IgD-negative memory B cell (primary cell): ENCODE measurements at regions not wholly inside any gene's neighbourhood (a gene's known extent, or its start where the extent isn't known, plus 50 kb on each side); places are given as distances from the start of the nearest gene placed in this dataset.

Experiments used
- H3K27ac Mint-ChIP-seq, 3 donors: one replicate each; pipeline ENCODE4 v1.8.0; 2020 to 2022; ENCODE audit warnings: mild to moderate bottlenecking in 3 of 3, mixed read lengths in 3 of 3, moderate library complexity in 1 of 3
- H3K27me3 Mint-ChIP-seq: one replicate; pipeline ENCODE4 v1.8.0; 2021; ENCODE audit warnings: mixed read lengths
- H3K36me3 Mint-ChIP-seq: one replicate; pipeline ENCODE4 v1.8.0; 2020; ENCODE audit warnings: mild to moderate bottlenecking, mixed read lengths
- H3K4me1 Mint-ChIP-seq, 3 donors: one replicate each; pipeline ENCODE4 v1.8.0; 2020 to 2022; ENCODE audit warnings: mixed read lengths in 3 of 3, mild to moderate bottlenecking in 1 of 3
- H3K4me3 Mint-ChIP-seq, 4 donors: one replicate each; pipeline ENCODE4 v1.8.0; 2020 to 2022; ENCODE audit warnings: mild to moderate bottlenecking in 4 of 4, mixed read lengths in 4 of 4, moderate library complexity in 3 of 4
- H3K9me3 Mint-ChIP-seq, 3 donors: one replicate each; pipeline ENCODE4 v1.8.0; 2020 to 2021; ENCODE audit warnings: mixed read lengths in 3 of 3, mild to moderate bottlenecking in 1 of 3

- peaks cover 0 to 4% (median 3%) of the 10 kb centered on the region in 3 donors for H3K4me1 Mint-ChIP-seq
- no peak overlapping the region for H3K4me3 Mint-ChIP-seq
- H3K36me3 Mint-ChIP-seq, result no peaks in the 10 kb centered on the region
- H3K9me3 Mint-ChIP-seq, result peaks cover 2 to 6% (median 2%) of the 10 kb centered on the region in 3 donors
- H3K27ac Mint-ChIP-seq, result no peak overlapping the region
- H3K27me3 Mint-ChIP-seq, result peaks cover 12% of the 10 kb centered on the region
Measured at GRCh38 chr2:45232818-45233217, 223.6 kb upstream of the SIX2 start.

GRCh38 chr2:45229411-45229810 lies 220.2 kb upstream of the SIX2 start:
- Mint-ChIP-seq H3K4me1 (peaks cover 0 to 2% (median 0%) of the 10 kb centered on the region in 3 donors), H3K27ac (no peak overlapping the region)

GRCh38 chr2:45227347-45227746 lies 218.1 kb upstream of the SIX2 start:
- H3K4me1 Mint-ChIP-seq, result peaks cover 0 to 7% (median 0%) of the 10 kb centered on the region in 3 donors
- H3K9me3 Mint-ChIP-seq, result peaks cover 2 to 6% (median 6%) of the 10 kb centered on the region in 3 donors

More at GRCh38 chr2:45229411-45229810, 220.2 kb upstream of the SIX2 start:
- Mint-ChIP-seq H3K9me3 (peaks cover 2 to 6% (median 6%) of the 10 kb centered on the region in 3 donors), H3K27me3 (peaks cover 13% of the 10 kb centered on the region), H3K4me3 (no peak overlapping the region), H3K36me3 (no peaks in the 10 kb centered on the region)

GRCh38 chr2:45224993-45225380 lies 215.7 kb upstream of the SIX2 start:
- Mint-ChIP-seq H3K9me3 (peaks cover 0 to 6% (median 6%) of the 10 kb centered on the region in 3 donors), H3K36me3 (no peaks in the 10 kb centered on the region), H3K4me1 (peaks cover 0 to 7% (median 0%) of the 10 kb centered on the region in 3 donors), H3K27me3 (peaks cover 37% of the 10 kb centered on the region), H3K4me3 (no peak overlapping the region), H3K27ac (no peak overlapping the region)

More at GRCh38 chr2:45227347-45227746, 218.1 kb upstream of the SIX2 start:
- H3K27me3 Mint-ChIP-seq, result peaks cover 20% of the 10 kb centered on the region
- no peak overlapping the region for H3K27ac Mint-ChIP-seq
- H3K36me3 Mint-ChIP-seq, result no peaks in the 10 kb centered on the region
- H3K4me3 Mint-ChIP-seq, result no peak overlapping the region

GRCh38 chr2:45224321-45224992 lies 215.2 kb upstream of the SIX2 start:
- Mint-ChIP-seq H3K27ac (no peak overlapping the region), H3K4me3 (peak overlapping the region in 1 of 4 donors; percentile 50)

GRCh38 chr2:45223531-45223930 lies 214.3 kb upstream of the SIX2 start:
- no peak overlapping the region for H3K27ac Mint-ChIP-seq
- no peaks in the 10 kb centered on the region for H3K36me3 Mint-ChIP-seq
- H3K27me3 Mint-ChIP-seq, result peaks cover 37% of the 10 kb centered on the region
- peaks cover 0 to 6% (median 6%) of the 10 kb centered on the region in 3 donors for H3K9me3 Mint-ChIP-seq
- no peak overlapping the region for H3K4me3 Mint-ChIP-seq
- peaks cover 0 to 7% (median 0%) of the 10 kb centered on the region in 3 donors for H3K4me1 Mint-ChIP-seq

More at GRCh38 chr2:45224321-45224992, 215.2 kb upstream of the SIX2 start:
- H3K4me1 Mint-ChIP-seq, result peaks cover 0 to 7% (median 0%) of the 10 kb centered on the region in 3 donors
- H3K9me3 Mint-ChIP-seq, result peaks cover 0 to 6% (median 6%) of the 10 kb centered on the region in 3 donors
- H3K27me3 Mint-ChIP-seq, result peaks cover 39% of the 10 kb centered on the region
- no peaks in the 10 kb centered on the region for H3K36me3 Mint-ChIP-seq

GRCh38 chr2:45220227-45220626 lies 211.0 kb upstream of the SIX2 start:
- Mint-ChIP-seq H3K4me1 (peaks cover 0 to 7% (median 0%) of the 10 kb centered on the region in 3 donors), H3K27me3 (peaks cover 29% of the 10 kb centered on the region), H3K36me3 (no peaks in the 10 kb centered on the region), H3K4me3 (no peak overlapping the region), H3K27ac (no peak overlapping the region), H3K9me3 (peaks cover 0 to 11% (median 4%) of the 10 kb centered on the region in 3 donors)

GRCh38 chr2:45218931-45219339 lies 209.7 kb upstream of the SIX2 start:
- peaks cover 0 to 11% (median 4%) of the 10 kb centered on the region in 3 donors for H3K9me3 Mint-ChIP-seq
- H3K4me3 Mint-ChIP-seq, result no peak overlapping the region
- peaks cover 0 to under 1% (median 0%) of the 10 kb centered on the region in 3 donors for H3K4me1 Mint-ChIP-seq
- H3K36me3 Mint-ChIP-seq, result no peaks in the 10 kb centered on the region
- peaks cover 22% of the 10 kb centered on the region for H3K27me3 Mint-ChIP-seq
- H3K27ac Mint-ChIP-seq, result no peak overlapping the region

GRCh38 chr2:45218297-45218696 lies 209.0 kb upstream of the SIX2 start:
- Mint-ChIP-seq H3K4me3 (no peak overlapping the region), H3K36me3 (no peaks in the 10 kb centered on the region), H3K9me3 (peaks cover 0 to 11% (median 4%) of the 10 kb centered on the region in 3 donors), H3K4me1 (no peaks in the 10 kb centered on the region), H3K27ac (no peak overlapping the region), H3K27me3 (peaks cover 25% of the 10 kb centered on the region)

- peaks cover 0 to 1% (median under 1%) of the 10 kb centered on the region in 3 donors for H3K4me1 Mint-ChIP-seq
- H3K4me3 Mint-ChIP-seq, result no peak overlapping the region
- no peak overlapping the region for H3K27ac Mint-ChIP-seq
- peaks cover 0 to 11% (median 4%) of the 10 kb centered on the region in 3 donors for H3K9me3 Mint-ChIP-seq
- H3K36me3 Mint-ChIP-seq, result no peaks in the 10 kb centered on the region
- H3K27me3 Mint-ChIP-seq, result peaks cover 12% of the 10 kb centered on the region
Measured at GRCh38 chr2:45216118-45216517, 206.9 kb upstream of the SIX2 start.

GRCh38 chr2:45214550-45214949 lies 205.3 kb upstream of the SIX2 start:
- Mint-ChIP-seq H3K36me3 (no peaks in the 10 kb centered on the region), H3K9me3 (peaks cover 1 to 11% (median 4%) of the 10 kb centered on the region in 3 donors), H3K4me3 (no peak overlapping the region), H3K27me3 (peaks cover 5% of the 10 kb centered on the region), H3K4me1 (peaks cover 0 to 6% (median 4%) of the 10 kb centered on the region in 3 donors), H3K27ac (no peak overlapping the region)

- Mint-ChIP-seq H3K27me3 (peaks cover 5% of the 10 kb centered on the region), H3K36me3 (no peaks in the 10 kb centered on the region), H3K4me1 (peaks cover 0 to 6% (median 4%) of the 10 kb centered on the region in 3 donors), H3K9me3 (peaks cover 1 to 7% (median 4%) of the 10 kb centered on the region in 3 donors), H3K4me3 (no peak overlapping the region), H3K27ac (no peak overlapping the region)
Measured at GRCh38 chr2:45212953-45213635, 203.8 kb upstream of the SIX2 start.

GRCh38 chr2:45211636-45212035 lies 202.4 kb upstream of the SIX2 start:
- Mint-ChIP-seq H3K36me3 (no peaks in the 10 kb centered on the region), H3K27me3 (peaks cover 7% of the 10 kb centered on the region), H3K4me3 (no peak overlapping the region), H3K4me1 (peaks cover 0 to 6% (median 4%) of the 10 kb centered on the region in 3 donors), H3K27ac (no peak overlapping the region), H3K9me3 (peaks cover 0 to 6% (median 1%) of the 10 kb centered on the region in 3 donors)

- H3K27me3 Mint-ChIP-seq, result peaks cover 7% of the 10 kb centered on the region
- peak overlapping the region in 1 of 3 donors; percentile 89 for H3K27ac Mint-ChIP-seq
Measured at GRCh38 chr2:45210462-45211195, 201.4 kb upstream of the SIX2 start.

GRCh38 chr2:45209875-45210274 lies 200.6 kb upstream of the SIX2 start:
- Mint-ChIP-seq H3K36me3 (no peaks in the 10 kb centered on the region), H3K27ac (peak overlapping the region in 1 of 3 donors; percentile 89)

More at GRCh38 chr2:45210462-45211195, 201.4 kb upstream of the SIX2 start:
- Mint-ChIP-seq H3K36me3 (no peaks in the 10 kb centered on the region), H3K4me1 (peaks cover 0 to 6% (median 4%) of the 10 kb centered on the region in 3 donors), H3K4me3 (peak overlapping the region in 1 of 4 donors; percentile 69), H3K9me3 (peaks cover 0 to 1% (median 0%) of the 10 kb centered on the region in 3 donors)

More at GRCh38 chr2:45209875-45210274, 200.6 kb upstream of the SIX2 start:
- Mint-ChIP-seq H3K4me1 (peaks cover 0 to 6% (median 4%) of the 10 kb centered on the region in 3 donors), H3K9me3 (peaks cover 0 to 1% (median 1%) of the 10 kb centered on the region in 3 donors), H3K4me3 (no peak overlapping the region), H3K27me3 (peaks cover 7% of the 10 kb centered on the region)
